ENCODE measurements at regions not wholly inside any gene's neighbourhood (a gene's known extent, or its start where the extent isn't known, plus 50 kb on each side); places are given as distances from the start of the nearest gene placed in this dataset.

DNA sequence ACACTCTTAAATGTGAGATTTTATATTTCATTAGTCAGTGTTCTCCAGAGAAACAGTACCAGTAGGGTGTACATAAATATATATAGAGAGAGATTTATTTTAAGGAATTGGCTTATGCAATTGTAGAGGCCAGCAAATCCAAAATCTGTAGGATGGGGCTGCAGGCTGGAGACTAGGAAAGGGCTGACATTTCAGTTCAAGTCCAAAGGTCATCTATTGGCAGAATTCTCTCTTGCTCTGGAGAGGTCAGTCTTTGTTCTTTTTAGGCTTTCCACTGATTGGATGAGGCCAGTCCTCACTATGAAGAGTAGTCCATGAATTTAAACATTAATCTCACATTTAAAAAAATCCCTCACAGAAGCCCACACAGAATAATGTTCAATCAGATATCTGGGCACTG lies 170.8 kb upstream of the NCKAP5 start:
- no peak for DNase-seq (ENCODE audit: extremely low spot score)
- ChIA-PET POLR2A (no interaction called here), CTCF (no interaction called here)
- TF ChIP-seq, protein P1, sequence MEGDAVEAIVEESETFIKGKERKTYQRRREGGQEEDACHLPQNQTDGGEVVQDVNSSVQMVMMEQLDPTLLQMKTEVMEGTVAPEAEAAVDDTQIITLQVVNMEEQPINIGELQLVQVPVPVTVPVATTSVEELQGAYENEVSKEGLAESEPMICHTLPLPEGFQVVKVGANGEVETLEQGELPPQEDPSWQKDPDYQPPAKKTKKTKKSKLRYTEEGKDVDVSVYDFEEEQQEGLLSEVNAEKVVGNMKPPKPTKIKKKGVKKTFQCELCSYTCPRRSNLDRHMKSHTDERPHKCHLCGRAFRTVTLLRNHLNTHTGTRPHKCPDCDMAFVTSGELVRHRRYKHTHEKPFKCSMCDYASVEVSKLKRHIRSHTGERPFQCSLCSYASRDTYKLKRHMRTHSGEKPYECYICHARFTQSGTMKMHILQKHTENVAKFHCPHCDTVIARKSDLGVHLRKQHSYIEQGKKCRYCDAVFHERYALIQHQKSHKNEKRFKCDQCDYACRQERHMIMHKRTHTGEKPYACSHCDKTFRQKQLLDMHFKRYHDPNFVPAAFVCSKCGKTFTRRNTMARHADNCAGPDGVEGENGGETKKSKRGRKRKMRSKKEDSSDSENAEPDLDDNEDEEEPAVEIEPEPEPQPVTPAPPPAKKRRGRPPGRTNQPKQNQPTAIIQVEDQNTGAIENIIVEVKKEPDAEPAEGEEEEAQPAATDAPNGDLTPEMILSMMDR (IDR thresholded peaks at IDR 0.05; ENCODE audit: control extremely low read depth, extremely low read depth, low read depth, missing control alignments), result no peak

DNA sequence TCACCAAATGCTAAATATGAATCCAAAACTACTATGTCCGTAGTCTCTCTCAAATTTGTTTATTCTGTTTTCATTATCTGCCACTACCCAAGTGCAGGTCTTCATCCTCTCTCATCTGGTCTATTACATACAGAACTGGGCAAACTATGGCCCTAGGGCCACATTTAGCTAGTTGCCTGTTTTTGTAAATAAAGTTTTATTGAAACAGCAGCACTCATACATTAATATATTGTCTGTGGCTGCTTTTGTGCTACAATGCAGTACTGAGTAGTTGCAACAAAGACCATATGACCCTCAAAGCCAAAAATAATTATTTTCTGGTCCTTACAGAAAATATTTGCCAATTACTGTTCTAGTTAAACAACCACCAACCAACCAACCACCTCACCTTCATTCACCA lies 172.2 kb upstream of the NCKAP5 start:
- CTCF ChIA-PET, result no interaction called here
- POLR2A ChIA-PET, result no interaction called here
- no peak for DNase-seq (ENCODE audit: extremely low spot score)
- TF ChIP-seq, protein P1 (IDR thresholded peaks at IDR 0.05; ENCODE audit: control extremely low read depth, extremely low read depth, low read depth, missing control alignments), result no peak

DNA sequence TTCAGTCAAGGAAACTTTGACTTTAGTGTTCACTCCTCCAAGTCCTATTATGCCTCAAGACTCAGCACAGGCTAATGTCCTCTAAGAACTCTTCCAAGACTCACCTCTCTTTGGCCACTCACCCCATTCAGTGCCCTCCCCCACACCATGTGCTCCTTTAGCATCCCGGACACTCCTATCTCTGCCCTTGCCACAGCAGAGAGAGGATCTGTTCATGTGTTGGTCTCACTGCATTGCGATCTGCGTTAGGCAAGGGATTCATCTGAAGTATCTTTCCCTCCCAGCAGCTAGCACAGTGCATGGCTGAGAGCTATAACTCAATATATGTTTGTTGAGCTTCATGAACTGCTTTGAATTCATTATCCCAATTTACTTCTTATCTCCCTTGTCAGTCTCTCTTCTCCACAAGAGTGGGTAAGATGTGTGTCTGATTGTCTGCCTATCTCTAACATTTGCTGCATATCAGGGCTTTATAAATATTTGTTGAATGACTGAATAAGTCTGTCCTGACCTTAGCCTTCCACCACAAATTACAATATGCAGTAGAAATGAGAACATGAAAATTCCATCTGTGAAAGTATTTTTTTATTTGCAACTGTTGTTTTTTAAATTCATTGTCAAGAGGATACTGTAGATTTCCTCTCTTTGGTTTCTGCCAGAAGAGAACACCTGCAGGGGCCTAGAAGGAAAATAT lies 179.9 kb upstream of the NCKAP5 start:
- TF ChIP-seq, protein P1 (IDR thresholded peaks at IDR 0.05; ENCODE audit: control extremely low read depth, extremely low read depth, low read depth, missing control alignments), result no peak
- ChIA-PET POLR2A (no interaction called here), CTCF (no interaction called here)
- no peak for DNase-seq (ENCODE audit: extremely low spot score)

DNA sequence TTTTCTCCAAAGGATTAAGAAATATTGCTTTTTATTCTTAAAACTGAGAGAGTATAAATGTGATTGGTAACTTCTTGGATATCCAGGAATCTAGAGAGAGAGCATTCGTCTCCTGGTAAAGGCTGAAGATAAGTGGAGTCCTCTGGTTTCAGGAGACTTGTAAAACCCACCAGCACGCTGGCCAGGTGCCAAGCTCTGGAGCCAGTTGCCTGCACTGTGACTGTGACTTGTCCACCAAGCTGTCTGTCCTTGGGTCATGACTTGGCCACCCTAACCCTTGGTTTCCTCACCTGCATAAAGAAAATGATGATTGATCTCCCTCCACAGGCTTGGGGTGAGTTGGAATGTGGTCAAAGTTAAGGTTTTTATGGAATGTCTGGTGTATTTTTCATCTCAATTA lies 185.4 kb upstream of the NCKAP5 start:
- no peak for DNase-seq (ENCODE audit: extremely low spot score)
- TF ChIP-seq, protein P1 (IDR thresholded peaks at IDR 0.05; ENCODE audit: control extremely low read depth, extremely low read depth, low read depth, missing control alignments), result no peak
- ChIA-PET CTCF (no interaction called here), POLR2A (no interaction called here)

DNA sequence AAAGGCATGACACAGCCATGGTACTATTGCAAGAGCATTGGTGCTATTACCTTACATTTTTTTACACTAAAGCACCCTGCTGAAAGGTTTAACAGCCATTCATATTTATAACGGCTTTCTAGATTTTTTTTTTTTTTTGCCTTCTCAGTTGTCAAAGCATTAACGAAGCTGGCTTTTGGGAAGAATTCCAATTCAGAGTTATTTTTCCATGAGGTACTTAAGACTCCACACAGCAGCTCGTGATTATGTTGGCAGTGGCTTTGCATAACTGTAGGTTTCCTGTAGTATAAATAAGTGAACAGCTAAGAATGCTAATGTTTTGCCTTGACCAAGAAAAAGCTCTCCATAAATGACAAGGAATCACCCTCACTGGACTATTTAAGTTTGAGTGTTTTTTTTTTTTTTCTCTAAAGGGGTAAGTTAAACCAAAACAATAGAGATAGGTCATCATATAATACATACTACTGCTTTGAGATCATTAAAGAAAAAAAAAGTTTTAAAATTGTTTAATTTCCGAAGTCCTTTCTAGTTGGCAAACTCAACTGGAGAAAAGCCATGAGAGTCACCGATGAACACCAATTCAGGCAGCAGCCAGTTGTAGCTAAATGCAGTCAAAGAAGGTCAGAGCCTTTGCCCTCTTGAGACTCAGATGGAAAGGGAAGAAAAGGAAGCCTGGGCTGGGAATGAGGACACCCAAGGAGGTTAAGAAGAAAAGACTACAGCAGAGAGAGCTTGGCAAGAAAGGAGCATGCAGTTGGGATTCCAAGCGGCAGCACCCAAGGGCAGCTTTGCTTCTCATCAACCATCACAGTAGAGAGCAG lies 187.4 kb upstream of the NCKAP5 start:
- ChIA-PET POLR2A (no interaction called here), CTCF (interaction anchor here (1.1 to 1.2 kb wide), 2 partner anchors 16 to 24 kb away, joined by 3 to 4 read pairs; no protein-coding TSS in a partner anchor)

DNA sequence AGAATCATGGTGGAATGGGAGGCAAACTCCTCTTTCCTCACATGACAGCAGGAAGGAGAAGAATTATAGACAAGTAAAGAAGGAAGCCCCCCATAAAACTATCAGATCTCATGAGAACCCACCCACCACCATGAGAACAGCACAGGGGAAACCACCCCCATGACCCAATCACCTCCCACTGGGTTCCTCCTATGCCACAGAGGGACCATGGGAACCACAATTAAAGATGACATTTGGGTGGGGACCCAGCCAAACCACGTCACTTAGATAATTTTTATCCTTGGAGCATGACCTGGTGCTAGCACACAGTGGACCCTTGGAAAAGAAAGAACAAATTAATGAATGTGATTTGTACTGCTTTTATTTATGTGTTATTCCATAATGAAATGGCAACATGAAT lies 188.6 kb upstream of the NCKAP5 start:
- CTCF ChIA-PET, result no interaction called here
- TF ChIP-seq, protein P1 (IDR thresholded peaks at IDR 0.05; ENCODE audit: control extremely low read depth, extremely low read depth, low read depth, missing control alignments), result no peak
- no peak for DNase-seq (ENCODE audit: extremely low spot score)
- POLR2A ChIA-PET, result no interaction called here

More for the DNA sequence above, 187.4 kb upstream of the NCKAP5 start:
- TF ChIP-seq, protein P1 (IDR thresholded peaks at IDR 0.05; ENCODE audit: control extremely low read depth, extremely low read depth, low read depth, missing control alignments), result no peak
- no peak for DNase-seq (ENCODE audit: extremely low spot score)

All from GM10248 (cell line).